Fibroblast of skin of left biceps (primary cell): ENCODE measurements at regions not wholly inside any gene's neighbourhood (a gene's known extent, or its start where the extent isn't known, plus 50 kb on each side); places are given as distances from the start of the nearest gene placed in this dataset.

Experiments
- DNase-seq, 2 experiments: peaks; one replicate each; pipeline ENCODE4 v3.0.0-alpha.2; 2013; ENCODE audit warnings: low read depth in 2 of 2

DNA sequence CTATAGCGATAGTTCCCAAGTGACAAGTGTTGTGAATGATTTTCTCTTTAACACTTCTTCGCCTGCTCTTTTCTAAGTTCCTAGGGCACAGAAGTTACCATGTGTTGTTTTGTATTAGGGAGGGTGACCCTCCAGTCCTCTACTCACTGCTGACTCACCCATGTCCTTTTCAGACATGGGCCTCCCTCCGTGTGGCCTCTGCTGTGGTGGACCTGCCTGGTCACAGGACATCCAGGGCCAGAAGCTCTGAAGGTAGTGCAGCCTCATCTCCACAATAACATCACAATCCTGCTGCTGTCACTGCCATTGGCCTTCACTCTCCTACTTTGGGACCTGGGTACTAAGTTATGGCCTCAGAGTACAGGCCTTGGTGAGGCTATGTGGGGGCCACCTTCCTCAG lies 87.1 kb upstream of the TNFAIP3 start:
- DNase-seq, result no peak

GRCh38 chr6:137780447-137781034 lies 86.5 kb upstream of the TNFAIP3 start:
- DNase-seq, result no peak

DNA sequence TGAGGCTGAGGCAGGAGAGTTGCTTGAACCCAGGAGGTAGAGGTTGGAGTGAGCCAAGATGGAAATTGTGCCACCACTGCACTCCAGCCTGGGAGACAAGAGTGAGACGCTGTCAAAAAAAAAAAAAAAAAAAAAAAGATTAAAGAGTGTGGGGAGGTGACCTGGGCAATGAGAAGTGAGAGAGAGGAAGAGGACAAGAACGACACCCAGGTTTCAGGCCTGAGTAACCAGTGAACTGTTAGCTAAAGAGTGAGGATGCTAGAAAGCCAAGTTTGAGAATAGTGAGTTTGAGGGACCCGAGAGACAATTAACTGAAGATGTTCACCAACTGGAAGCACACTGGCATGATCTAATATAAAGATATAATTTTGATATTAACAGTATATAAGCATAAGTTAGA lies 85.4 kb upstream of the TNFAIP3 start:
- no peak for DNase-seq

- DNase-seq, result no peak
Measured at GRCh38 chr6:137782166-137783039, 84.7 kb upstream of the TNFAIP3 start.

DNA sequence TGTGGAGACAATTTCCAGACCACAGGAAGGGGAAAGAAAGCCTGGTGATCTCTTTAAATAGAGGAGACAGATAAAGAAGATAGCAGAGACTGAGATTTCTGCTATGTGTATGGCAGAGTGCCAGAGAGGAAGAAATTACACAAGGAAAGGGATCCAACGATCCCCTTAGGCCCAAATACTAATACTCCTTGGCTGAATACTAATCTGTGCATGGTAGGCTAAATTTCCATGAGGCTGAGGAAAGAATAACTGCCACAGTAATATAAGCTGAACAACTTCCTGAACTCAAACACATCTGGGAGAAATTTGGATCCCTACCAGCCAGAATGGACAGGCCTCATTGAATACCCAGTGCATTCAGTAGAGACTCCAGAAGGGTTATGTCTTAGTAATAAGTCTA lies 83.3 kb upstream of the TNFAIP3 start:
- DNase-seq, result no peak

DNA sequence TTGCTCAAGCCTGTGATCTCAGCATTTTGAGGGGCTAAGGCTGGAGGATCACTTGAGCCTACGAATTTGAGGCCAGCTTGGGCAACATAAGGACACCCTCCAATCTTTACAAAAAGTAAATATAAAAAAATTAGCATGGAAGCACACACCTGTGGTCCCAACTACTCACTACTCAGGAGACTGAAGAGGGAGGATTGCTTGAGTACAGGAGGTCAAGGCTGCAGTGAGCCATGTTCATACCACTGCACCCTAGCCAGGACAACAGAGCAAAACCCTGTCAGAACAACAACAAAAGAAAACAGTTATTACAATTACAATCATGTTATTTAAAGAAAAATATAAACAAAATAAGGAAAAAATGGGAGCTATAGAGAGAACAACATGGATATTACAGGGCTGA lies 82.5 kb upstream of the TNFAIP3 start:
- DNase-seq, result no peak

DNA sequence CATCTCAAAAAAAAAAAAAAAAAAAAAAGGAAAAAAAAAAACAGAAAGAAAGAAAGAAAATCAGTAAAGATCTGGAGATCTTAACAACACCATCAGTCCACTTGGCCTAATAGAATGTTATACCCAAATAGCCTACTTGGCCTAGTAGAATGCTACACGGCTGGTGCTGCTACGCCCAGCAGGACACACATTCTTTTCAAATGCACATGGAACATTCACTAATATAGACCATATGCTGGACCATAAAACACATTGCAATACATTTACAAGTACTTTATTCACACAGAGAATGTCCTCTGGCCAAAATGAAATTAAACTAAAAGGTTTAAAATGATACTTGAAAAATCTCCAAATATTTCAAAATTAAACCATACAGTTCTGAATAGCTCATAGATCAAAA lies 80.0 kb upstream of the TNFAIP3 start:
- DNase-seq, result peak in 1 of 2 experiments; percentile 56

- DNase-seq, result no peak
Measured at GRCh38 chr6:137788248-137788647, 78.8 kb upstream of the TNFAIP3 start.

DNA sequence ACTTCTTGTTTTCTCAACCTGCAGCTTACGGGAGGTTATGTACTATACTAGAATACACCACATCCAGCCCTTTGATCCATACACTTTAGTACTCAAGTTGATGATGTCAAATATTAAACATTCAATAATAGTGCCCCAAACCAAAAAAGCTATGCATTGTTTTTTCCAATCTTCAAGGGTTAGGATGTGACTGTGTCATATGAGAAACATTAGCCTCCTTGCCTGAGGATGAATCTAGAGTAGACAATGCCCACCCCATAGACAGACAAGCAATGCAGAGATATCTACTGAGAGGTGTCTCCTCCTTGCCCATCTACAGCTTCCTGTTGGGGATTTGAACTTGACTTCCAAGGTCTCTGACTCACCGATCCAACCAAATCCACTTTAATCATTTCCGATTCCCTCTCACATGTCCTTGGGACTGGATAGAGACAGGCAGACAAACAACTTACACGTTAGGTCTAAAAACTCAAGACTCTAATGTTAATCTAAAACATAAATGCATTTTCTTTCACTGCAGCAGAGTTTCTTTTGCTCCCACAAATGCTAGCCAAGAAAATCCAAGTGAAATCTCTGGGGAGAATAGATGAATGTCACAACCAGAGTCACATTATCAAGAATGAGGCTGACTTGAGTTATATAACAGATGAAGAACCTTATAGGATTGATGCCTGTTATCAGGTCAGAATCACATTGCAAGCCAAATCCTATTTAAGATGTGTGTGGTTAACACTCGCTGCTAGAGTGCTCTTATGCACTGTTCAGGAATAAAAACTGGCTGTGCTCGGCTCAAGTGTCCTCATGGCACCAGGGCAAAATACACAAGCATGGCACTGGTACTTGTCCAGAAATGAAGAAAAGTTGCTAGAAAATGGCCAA lies 75.5 kb upstream of the TNFAIP3 start:
- DNase-seq, result no peak

- DNase-seq, result no peak
Measured at GRCh38 chr6:137792160-137793033, 74.7 kb upstream of the TNFAIP3 start.

DNA sequence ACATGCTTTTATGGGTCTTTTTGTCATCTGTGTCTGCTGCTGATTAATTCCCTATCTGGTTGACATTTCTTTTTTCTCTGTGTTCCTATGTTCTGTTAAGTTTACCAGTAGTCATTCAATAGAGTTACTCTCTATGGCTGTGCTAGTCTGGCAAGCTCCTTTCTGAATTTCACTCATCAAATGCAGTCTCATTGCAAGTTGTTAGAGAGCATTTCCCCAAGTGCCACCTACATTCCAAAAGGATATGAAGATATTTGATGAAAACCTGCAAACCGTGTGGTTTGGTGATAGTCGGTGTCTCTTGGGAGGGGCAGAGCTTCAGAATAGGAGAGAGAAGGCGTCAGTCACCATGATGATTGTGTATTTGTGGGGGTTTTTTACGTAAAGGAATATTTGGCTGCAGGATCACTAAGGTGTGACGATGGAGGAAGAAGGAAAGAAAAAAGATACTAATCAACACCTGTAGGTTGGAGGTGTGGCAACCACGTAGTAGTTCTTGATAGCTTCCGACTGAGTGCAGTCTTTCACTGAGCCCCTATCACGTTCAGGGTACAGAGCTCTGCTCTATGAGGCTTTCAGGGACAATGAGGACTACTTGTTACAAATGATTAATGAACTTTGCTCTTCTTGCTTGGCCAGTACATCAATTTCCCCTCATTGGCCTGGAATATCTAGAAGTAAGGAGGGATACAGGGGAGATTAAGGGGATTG lies 73.1 kb upstream of the TNFAIP3 start:
- no peak for DNase-seq

DNA sequence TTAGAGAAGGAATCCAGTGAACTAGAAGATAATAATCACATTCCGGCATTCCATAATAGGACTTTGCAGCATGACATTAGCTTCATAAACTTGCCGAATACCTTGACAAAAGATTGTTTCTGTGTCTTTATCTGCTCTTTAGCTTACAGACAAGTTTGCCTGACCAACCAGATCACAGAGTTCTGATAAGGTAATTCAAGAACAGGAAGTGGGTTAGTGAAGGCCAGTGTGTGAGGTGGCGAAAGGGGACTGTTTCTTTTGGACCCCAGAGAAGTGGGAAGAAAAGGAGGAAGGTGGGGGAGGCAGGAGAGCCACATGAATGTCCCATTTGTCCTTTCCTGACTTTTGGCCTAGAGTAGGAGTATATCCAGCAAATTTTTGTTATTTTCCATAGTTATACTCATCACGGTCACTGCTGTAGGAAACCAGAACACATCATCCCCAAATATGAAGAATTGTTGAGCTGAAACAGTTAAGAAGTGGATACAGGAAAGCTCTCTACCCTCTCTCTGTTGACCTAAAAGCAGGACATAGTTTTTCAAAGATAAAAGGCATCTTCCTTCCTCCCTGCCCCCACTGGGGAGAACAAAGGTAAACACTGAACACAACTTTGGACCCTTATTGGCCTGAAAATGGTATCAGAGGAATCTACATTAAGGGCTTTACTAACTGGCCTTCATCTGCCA lies 72.4 kb upstream of the TNFAIP3 start:
- no peak for DNase-seq

DNA sequence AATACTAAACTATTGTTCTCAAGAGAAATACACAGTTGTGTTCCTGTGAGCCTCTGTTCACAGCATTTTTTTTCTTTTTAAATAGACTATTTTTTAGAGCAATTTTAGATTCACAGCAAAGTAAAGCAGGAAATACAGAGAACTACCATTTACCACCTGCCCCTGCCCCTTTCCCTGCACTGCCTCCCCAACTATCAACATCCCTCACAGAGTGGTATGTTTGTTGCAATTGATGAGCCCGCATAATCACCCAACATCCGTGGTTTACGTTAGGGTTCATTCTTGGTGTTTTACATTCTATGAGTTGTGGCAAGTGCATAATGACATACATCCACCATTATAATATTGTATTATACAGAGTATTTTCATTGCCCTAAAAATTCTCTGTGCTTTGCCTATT lies 71.6 kb upstream of the TNFAIP3 start:
- DNase-seq, result no peak

DNA sequence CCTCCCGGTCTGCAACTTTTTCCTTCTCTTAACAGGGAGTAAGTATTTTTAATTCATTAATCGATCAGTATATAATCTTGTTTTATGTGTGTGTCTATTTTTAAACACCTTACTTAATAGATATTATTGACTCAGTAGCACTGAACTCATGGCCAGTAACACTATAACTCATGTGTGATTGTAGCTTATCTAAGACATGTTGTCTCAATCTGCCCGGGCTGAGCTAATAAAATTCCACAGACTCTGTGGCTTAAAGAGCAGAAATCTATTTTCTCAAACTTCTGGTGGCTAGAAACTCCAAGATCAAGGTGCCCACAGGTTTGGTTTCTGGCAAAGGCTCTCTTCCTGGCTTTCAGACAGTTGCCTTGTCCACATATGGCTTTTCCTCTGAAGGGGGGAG lies 68.8 kb upstream of the TNFAIP3 start:
- no peak for DNase-seq

DNA sequence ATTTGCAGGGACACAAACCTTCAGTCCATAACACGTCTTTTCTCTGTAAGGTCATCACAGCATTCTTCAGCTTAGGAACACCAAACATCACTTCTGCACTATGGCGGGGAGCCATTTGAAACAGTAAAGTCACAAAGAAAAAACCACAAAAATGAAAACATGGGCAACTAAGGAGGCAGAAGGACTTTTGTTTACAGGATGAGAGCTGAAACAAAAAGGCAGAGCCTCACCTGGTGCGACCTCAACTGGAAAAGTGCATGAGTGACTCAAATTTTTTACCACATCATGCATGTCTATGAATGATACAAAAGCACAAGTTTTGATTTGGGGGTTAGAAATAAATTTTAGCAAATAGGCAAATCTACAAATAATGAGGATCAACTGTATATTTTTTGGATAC lies 68.2 kb upstream of the TNFAIP3 start:
- DNase-seq, result no peak

DNA sequence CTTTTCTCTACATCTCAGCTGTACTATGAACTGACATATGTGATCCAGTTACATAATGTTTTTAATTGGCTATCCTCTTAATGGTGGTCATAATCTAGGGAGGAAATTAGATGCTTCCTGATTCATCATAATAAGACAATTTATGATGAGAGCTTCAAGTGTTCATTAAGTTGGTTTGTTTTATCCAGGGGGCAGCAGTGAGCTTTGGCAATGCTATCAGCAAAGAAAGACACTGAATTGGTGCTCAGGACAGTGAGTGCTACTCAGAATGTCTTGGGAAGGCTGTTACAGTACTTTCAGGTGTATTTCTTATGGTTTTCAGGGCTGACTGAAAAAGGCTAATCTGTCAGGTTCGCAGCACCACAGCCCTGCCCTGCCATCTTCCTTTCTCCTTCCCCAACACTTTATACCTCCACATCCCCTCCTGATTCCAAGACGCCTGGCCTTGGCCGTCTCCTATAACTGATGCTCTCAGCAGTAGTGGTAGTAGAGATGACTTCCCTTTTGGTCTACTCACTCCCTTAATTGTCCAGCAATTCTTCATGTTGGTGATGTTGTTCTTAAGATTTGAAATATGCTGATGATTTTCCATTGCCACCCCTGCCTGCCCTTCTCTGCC lies 67.0 kb upstream of the TNFAIP3 start:
- DNase-seq, result no peak

GRCh38 chr6:137800762-137801161 lies 66.3 kb upstream of the TNFAIP3 start:
- no peak for DNase-seq

DNA sequence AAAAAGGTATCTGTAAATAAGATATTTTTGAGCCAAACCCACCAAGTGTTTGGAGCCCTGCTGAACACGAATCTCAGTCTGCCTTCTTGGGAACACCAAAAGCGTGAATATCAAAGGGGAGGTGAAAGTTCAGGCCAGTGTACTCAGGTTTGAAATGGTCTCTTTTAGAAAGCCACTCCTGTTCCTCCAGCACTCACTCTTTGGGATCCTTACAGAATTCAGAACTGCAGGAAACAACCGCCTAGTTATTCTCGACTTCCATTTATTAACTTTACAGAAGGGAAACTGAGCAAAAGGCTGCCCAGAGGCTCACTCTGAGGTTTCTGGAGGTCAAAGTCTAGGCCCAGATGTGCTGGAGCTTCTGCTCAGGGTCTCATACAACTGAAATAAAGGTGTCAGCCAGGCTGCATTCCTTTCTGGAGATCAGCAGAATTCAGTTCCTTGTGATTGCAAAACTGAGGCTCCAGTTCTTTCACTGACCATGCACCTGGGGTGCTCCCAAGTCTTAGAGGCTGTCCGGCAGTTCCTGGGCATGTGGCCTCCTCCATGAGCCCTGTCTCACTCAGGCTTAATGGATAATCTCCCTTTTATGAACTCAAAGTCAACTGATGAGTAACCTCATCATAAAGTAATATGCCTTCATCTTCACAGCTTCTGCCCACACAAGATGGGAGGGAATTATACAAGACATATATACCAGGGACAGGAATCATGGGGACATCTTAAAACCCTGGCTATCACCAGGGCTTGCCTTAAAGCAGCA lies 65.5 kb upstream of the TNFAIP3 start:
- DNase-seq, result no peak
